ENCODE measurements at regions not wholly inside any gene's neighbourhood (a gene's known extent, or its start where the extent isn't known, plus 50 kb on each side); places are given as distances from the start of the nearest gene placed in this dataset.
"Not testable (repeated sequence)": the region's sequence is repeated elsewhere in the genome, so short reads cannot be mapped to it uniquely, and the experiment has no call there.

DNA sequence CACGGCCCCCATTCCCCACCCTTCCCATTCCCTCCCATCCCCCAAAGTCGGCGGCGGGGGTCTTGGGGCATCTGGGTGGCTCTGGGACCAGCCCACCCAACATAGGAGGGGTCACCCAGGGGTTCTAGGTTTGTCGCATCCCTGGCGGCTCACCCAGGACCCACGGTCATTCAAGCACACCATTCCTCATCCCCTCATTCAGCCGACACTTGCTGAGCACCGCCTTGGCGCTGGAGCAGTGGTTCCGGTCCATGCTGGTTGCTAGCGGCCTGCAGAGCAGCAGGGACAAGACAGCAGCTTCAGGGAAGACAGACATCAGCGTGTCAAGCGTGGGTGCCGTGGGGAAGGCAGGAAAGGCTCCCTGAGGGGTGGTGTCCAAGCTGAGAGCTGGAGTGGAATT, 50.5 kb upstream of the OTOS start:
- no peak for DNase-seq

DNA sequence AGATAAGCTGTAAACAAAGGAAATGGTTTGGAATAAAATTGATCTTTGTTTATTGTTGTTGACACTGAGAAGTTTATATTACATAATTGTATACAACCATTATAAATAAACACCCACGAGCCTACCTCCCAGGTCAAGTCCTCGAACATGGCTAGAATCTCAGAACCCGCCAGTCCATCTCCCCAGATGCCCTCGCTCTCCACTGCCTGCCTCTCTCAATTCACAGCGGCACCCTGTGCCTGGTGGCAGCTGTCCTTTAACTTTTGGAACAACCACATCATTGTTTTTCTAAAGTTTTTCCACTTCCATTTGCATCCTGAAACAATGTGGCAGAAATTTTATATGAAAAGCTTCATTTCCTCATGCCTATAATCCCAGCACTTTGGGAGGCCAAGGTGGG, 52.2 kb upstream of the OTOS start:
- DNase-seq, result no peak

DNA sequence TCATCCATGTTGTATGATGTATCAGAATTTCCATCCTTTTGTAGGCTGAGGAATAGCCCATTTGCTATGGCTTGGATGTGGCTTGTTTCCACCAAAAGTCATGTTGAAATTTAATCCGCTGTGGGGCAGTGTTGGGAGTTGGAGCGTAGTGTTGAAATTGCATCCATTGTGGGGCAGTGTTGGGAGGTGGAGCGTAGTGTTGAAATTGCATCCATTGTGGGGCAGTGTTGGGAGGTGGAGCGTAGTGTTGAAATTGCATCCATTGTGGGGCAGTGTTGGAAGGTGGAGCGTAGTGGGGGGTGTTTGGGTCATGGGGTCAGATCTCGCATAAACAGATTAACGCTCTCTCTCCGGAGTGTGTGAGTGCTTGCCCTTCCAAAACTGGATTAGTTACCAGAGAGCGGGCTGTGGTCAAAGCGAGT, 53.9 kb upstream of the OTOS start:
- DNase-seq, result not testable (repeated sequence)

DNA sequence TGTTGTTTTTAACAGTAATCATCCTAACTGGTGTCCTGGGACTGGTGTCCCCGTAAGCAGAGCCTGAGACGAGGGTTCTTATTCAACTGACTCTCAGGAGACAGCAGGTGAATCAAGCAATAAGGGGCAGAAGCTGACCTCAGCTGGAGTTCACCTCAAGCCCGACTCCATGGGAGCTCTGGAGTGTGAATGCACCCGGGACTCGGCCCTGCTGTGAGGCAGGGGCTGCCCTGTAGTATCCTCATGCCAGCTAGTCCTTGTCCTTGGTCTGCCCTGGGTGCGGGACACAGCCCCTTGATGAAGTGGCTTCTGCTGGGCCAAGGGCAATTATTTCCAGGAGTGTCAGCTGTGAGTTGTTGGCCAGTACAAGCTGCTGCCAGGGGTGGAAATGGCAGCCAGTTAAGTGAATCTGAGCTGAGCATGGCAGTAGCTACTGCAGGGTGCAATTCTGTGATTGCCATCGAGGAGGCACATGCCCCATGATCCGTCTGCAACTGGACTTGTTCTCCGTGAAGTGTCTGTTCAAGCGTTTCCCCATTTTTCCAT, 54.9 kb upstream of the OTOS start:
- no peak for DNase-seq

DNA sequence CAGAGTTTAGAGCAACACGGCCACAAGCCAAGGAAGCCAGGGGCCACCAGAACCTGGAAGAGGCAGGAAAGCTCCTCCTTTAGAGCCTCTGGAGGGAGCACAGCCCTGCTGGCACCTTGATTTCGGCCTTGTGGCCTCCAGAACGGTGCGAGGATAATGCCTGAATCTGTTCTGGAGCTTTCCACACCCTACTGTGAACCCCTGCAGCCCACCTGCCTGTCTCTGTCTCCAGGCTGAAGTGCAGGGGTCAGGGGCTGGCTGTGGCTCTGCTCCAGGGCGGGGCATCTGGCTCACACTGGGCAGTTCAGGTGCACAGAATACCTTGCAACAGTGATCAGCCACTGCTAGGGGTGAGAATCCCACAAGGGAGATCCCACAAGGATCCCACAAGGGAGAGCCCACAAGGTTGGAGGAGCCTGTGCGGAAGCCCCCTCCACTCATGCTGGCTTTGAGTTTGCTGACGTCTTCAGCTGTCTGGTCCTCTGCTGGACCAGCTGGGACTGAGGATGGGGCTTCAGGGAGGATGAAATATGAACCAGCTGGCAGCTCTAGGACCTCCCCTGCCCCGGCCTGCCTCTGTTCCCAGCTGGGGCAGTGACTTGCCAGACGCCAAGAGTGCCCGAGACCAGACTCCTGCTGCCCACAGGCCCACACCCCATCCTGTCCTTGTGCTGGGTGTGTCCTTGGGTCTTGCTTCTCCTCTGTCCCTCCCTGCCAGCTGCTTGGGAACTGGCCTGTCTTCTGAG, 56.4 kb upstream of the OTOS start:
- no peak for DNase-seq

DNA sequence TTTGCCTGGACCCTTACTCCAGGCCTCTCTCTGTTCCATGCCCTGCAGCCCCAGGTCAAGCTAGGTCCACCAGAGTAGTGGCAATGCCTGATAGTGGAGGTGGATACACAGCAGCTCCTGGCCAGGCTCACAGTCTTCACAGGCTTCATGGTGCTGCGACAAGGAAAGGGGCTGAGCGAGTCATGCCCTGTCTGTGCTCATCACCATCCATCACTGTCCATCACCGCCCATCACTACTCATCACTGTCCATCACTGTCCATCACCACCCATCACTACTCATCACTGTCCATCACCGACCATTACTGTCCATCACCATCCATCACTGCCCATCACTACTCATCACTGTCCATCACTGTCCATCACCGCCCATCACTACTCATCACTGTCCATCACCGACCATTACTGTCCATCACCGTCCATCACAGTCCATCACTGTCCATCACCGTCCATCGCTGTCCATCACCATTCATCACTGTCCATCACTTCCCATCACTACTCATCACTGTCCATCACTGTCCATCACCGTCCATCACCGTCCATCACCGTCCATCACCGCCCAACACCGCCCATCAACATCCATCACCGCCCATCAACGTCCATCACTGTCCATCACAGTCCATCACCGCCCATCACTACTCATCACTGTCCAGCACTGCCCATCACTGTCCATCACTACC, 57.1 kb upstream of the OTOS start:
- DNase-seq, result no peak

DNA sequence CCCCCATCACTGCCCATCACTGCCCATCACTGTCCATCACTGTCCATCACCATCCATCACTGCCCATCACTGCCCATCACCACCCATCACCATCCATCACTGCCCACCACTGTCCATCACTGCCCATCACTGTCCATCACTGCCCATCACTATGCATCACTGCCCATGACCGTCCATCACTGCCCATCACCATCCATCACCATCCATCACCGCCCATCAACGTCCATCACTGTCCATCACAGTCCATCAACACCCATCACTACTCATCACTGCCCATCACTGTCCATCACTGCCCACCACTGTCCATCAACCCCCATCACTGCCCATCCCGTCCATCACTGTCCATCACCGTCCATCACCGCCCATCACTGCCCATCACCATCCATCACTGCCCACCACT, 57.8 kb upstream of the OTOS start:
- DNase-seq, result no peak

DNA sequence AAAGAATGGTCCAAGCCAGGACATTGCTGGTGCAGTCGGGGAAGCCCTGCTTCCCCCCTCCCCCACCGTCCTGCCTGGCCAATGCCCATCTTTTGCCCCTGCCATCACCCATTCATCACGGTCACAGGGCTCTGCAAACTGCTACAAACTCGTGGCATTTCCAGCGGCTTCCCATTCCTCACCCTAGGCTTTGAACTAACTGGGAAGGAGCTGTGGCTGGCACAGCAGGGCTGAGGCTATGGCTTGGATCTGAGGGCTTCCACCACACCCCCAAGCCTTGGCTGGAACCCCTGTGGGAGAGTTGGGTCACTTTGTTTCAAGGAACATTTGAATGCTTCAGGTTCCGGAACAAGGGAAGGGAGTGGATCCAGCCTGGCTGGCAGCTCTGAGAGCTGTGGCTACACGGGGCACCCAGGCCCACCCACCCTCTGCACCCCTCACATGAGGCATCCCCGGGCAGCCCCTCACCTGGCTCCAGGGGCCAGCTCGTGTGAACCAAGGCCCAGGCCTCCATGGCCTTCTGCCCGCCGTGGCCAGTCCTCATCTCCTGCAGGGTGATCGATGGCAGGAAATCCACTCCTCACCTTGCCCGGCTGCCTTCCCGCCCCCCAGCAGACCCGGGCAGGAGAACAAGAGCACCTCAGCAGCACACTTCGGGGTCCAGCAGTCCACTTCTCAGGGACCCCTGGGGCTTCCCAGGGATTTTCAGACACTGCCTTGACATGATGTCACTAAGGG, 58.8 kb upstream of the OTOS start:
- DNase-seq, result no peak

DNA sequence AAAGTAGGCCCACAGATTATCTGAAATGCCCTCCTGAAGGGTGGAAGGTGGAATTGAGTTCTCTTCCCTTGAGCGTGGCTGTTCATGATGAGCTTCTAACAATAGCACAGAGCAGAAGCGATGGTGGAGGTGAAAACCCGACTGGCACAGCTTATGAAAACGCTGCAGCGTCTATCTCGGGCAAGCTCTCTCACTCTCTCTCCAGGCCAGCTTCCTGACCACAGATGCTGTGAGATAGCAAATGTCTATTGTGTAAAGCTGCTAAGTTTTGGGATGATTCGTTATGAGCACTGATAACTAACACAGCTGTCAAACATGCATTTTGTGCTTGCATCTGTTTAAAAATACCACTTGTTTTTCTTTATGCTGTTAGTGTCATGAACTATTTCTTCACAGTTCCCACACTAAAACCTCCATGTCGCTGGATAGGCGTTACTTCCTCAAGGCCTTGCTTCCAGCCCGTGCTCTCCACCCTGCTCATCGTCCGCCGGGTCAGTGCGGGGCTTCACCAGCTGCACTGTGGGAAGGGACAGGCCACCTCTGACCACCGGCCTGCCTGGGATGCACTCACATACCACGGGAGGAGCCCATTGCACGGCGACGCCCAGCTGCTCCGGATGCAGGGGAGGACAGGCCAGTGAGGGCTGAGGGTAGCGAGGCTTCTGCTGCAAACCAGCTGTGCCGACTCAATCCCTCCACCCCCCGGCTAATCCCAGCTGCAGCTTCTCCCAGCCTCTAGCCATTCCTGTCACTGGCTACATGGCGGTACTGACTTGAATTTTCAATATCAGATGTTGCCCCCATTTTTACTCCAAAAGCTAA, 60.0 kb upstream of the OTOS start:
- no peak for DNase-seq

DNA sequence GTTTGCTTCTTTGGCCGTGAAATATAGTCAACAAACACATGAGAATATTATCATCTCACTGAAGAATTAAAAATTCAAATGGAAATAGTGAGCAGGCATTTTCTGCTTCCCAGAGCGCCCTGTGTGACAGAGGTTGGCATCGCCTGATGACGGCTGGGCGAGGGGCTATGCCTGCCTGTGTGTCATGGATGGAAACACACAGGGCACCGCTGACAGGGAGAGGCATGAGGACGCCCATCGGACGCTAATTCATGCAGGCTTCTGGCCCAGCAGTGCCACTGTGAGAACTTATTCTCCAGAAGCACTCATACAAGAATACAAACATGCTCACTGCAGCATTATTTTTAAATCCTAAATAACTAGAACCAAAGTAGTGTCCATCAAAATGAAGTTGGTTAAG, 61.4 kb upstream of the OTOS start:
- no peak for DNase-seq

DNA sequence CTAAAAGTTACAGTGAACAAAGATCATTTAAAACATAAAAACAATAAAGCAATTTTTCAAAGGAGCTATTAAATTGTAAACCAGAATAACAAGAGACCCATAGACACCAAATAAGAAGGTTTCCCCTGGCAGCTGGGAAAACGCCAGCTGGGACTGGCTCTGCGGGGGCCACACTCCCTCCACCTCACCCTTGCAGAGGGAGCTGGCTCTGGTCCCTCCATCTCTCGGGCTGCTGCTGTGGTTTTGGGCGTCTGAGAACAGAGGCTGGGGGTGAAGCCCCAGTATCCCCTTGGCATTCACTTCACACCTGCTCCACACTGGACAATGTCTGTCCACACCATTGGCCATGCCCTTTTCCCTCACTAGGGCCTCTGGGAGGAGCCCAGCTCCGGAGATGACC, 62.1 kb upstream of the OTOS start:
- no peak for DNase-seq

DNA sequence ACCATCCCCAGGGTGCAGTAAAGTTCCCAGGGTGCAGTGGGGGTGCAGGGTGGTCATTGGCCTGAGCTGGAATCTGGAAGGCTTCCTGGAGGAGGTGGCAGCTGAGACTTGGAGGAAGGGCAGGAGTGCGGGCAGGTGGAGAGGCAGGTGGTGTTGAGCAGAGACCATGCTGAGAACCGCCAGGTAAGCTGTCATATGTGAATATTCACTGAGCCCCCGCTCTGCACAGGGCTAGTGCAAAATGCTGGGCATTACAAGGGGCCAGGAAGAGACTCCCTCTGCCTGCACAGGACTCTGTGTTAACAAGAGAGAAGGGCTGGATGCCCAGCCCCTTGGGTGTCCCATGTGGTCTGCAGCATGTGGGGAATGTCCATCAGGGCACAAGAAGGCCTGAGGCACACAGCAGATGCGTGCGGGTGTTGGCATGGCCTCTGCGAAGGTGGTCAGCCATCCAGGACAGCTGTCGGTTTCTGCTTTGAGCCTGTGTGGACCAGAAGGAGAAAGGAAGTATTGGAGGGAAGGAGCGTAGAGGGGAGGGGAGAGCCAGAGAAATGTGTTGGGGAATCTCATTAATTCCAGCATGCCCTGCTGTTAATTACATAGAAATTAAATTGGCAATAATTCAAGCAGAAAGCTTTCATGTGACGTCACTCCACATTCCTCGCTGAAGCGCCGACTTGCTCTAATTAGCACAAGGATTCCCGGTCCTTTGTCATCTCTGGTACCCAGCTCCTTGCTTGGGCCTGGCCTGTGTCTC, 62.8 kb upstream of the OTOS start:
- DNase-seq, result no peak

DNA sequence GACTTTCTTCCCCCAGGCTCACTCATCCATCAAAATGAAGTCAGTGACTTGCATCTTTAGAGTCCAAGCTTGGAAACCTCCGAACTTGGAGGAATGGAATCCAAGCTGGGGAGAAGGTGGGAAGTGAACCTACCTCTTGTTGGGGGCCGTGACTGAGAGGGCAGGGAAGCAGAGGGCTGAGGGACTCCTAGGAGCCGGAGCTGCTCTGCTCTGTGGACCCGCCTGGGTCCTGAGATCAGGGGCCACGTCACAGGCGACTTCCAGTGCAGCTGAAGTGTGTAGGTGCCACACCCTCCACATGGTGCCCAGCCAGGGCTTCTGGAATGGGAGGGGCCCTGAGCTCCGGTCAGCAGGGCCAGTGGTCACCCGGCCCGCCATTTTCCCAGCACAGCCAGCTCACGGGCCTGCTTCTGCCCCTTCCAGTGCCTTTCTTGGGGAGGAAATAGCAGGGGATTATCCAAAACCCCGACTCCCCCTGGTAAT, 63.4 kb upstream of the OTOS start:
- DNase-seq, result no peak

DNA sequence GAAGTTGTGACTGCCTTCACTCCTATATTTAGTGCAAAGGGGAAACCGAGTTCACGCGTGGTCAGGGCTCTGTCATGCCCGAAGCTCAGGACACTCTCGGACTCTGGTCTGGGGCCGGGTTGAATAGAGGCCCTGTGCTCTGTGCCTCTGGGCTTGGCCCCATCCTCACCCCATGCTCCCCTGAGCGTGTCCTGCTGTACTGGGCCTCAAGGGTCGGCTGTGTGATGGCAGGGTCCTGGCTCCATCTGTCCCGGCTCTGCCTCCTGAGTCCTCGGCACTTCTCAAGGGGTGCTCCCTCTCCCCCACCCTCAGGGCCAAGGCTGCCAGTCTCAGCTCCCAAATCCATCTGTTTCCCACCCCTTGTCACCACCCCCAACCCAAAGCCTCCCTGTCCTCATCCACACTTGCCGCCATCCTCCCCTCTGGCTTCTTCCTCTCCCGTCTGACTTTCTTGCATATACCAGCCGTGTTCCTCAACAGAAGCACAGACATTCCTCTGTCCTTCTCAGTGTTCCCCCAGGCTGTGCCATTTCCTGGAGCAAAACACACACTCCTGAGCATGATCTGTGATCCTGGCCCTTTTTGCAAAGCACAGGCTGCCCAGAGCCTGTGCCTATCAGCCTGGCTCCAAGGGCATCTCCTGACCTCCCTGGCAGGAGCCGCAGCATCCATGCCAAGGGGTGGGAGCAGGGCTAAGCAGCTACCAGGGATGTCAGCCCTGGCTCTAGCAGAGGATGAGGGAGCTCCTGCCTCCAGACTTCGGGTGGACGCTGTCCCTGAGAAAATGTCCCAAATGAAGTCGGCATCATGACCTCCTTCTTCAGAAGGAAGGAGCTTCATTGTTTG, 64.2 kb upstream of the OTOS start:
- DNase-seq, result no peak

DNA sequence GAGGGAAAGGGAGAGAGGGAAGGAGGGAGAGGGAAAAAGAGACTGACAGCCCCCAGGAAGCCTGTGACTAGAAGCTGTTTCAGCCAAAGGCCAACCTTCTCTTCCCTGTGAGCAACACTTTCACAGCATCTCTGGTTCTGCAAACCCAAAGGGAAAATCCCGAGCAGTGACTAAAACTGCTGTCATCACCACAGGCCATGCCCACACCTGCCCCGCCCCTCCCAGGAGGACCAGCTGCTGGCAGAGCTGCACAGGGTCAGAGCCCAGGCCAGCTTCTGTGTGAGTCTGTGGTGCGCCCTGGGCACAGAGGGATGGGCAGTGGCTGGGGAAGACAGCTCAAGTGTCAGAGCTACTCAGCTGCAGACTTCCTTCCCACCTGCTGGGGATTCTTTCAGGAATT, 64.9 kb upstream of the OTOS start:
- no peak for DNase-seq

DNA sequence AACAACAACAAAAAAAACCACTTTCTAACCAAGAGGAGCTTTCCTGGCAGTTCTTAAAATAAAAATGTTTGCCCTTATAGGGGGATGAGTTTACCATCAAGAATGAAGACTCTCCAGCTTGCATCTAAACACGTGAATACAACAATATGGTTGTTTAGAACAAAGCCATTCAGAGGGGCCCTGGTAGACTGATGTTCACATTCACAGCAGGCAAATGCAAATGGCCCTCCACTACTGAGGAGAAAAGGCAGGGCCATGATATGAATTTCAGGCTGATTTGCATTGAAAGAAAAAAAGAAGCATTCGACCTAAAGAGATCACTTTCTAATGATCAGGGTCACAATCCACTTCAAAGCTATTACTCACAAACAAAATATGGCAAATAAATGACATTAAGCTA, 65.3 kb upstream of the OTOS start:
- DNase-seq, result no peak

DNA sequence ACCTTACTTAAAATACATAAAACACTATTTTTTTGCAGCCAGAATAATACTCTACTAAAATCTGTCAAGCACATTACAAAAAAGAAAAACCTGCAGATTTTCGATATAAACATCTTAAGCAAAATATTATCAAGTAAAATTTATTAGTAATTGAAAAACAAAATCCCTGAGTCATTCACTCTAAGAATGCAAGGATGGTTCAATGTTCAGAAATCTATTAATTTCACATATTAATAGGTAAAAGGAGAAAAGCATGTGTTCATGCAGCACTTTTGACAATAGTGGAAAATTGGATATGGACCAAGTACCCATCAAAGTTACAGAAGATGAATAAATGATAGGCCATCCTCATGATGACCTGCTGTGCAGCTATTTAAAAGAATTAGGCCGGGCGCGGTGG, 66.2 kb upstream of the OTOS start:
- no peak for DNase-seq

DNA sequence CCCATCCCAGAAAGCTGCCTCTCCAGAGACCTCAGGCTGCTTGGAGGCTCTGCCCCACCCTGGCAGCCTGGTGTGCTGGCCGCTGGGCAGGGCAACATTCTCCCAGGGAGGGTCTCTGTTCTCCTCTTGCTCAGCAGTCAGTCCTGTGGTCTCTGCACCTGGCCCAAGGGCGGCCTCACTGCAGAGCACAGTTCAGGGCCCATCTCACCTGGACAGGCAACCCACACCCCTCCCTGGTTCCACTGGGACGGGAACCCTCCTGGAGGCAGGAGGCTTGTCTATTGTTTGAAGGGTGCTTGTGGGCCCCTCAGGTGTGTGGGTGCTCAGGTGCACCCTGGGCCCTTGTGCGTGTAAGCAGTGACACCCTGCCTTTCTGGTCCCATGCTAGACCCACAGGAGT, 67.2 kb upstream of the OTOS start:
- DNase-seq, result no peak

DNA sequence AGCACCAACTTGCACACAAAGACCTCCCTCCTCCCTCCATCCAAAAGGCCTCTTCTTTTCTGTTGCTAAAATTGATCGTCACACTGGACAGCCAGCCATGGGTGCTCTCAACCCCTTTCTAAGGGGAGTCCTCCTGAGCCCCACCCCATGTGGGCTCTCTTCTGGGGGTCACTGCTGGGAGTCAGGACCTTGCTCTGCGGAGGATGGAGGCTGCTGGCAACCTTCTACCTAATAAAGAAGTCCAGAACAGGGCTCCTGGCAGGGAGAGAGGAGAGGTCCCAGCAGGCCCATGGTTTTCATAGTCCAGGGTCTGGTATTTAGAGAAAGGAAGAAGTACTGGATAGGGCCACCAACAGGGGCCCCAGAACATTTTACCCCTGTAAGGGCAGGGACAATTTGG, 67.6 kb upstream of the OTOS start:
- DNase-seq, result no peak

DNA sequence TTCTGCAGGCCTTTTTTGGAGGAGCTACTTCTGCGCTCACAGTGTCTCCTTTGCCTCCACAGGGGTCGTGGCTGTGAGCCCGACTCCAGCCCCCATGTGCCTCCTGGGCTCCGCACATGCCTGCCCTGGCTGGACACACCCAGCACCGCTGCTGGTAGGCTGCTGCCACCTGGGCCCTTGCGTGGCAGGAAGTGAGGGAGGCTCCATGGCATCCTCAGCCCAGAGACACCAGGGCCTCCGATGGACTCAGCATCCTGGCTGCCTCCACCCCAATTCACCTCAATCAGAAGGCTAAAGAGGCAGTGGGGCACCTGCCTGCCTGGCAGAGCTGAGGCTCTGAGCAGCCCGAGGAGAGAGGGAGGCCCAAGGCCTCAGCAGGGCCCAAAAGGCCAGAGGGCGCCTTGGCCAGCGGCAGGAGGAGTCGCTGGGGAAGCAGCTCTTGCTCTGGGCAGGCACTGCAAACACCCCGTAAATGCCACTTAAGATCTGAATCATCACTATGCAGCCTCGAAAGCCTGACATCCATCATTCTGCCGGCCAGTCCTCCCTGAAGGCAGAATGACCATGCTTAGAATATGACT, 68.3 kb upstream of the OTOS start:
- no peak for DNase-seq

DNA sequence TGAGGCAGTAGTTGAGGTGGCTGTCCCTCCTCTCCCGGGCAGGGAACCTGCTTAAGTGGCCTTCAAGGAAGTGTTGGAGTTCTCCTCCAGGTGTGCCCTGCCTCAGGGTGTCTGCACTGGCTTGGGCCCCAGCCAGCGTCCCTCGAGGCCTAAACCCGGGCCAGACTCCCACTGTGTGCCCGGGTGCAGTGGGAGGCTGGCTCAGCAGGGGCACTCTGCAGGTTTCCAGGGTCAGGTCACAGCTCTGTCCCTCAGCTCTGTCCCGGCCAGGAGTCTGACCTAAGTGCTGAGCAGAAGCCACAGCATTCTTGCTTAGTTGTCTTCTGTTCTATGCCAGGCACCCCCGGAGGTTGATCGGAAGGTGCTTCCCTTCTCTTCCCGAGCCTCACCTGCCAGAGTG, 69.0 kb upstream of the OTOS start:
- DNase-seq, result no peak

Measured in DMS79 (cell line).